Neuron (in vitro differentiated cells): ENCODE measurements at regions not wholly inside any gene's neighbourhood (a gene's known extent, or its start where the extent isn't known, plus 50 kb on each side); places are given as distances from the start of the nearest gene placed in this dataset.
"Not testable (repeated sequence)": the region's sequence is repeated elsewhere in the genome, so short reads cannot be mapped to it uniquely, and the experiment has no call there.

Experiments used
- H2AFZ ChIP-seq: one replicate; pipeline ENCODE4 v1.6.1; 2013; ENCODE audit warnings: low read depth, mild to moderate bottlenecking, inconsistent platforms, low read length, moderate library complexity
- H3K27me3 ChIP-seq: one replicate; pipeline ENCODE4 v1.6.1; 2013; ENCODE audit warnings: low read length; ENCODE audit not compliant: insufficient read depth
- H3K36me3 ChIP-seq: one replicate; pipeline ENCODE4 v1.6.1; 2013; ENCODE audit warnings: low read length; ENCODE audit not compliant: insufficient read depth
- H3K4me1 ChIP-seq: one replicate; pipeline ENCODE4 v1.6.1; 2013; ENCODE audit warnings: low read length; ENCODE audit not compliant: insufficient read depth
- H3K4me3 ChIP-seq: 2 replicates; pipeline ENCODE4 v1.5.1; 2013; ENCODE audit warnings: mild to moderate bottlenecking, low read length, moderate library complexity
- H3K9me3 ChIP-seq: one replicate; pipeline ENCODE4 v1.6.1; 2013; ENCODE audit warnings: low read length

GRCh38 chr2:208671886-208672680 lies 265.5 kb downstream of the PTH2R start:
- Histone ChIP-seq H3K36me3 (no peaks in the 10 kb centered on the region), H3K4me3 (no peak overlapping the region), H3K9me3 (no peaks in the 10 kb centered on the region), H3K4me1 (peaks cover 2% of the 10 kb centered on the region), H3K27me3 (no peaks in the 10 kb centered on the region), H2AFZ (no peak overlapping the region)

GRCh38 chr2:208673631-208674030 lies 267.0 kb downstream of the PTH2R start:
- Histone ChIP-seq H3K27me3 (no peaks in the 10 kb centered on the region), H3K4me1 (peaks cover 2% of the 10 kb centered on the region), H2AFZ (no peak overlapping the region), H3K36me3 (no peaks in the 10 kb centered on the region), H3K9me3 (no peaks in the 10 kb centered on the region), H3K4me3 (no peak overlapping the region)

GRCh38 chr2:208674919-208675318 lies 268.3 kb downstream of the PTH2R start:
- no peak overlapping the region for H2AFZ ChIP-seq
- H3K27me3 ChIP-seq, result no peaks in the 10 kb centered on the region
- H3K4me1 ChIP-seq, result peaks cover 2% of the 10 kb centered on the region
- H3K4me3 ChIP-seq, result no peak overlapping the region
- H3K36me3 ChIP-seq, result no peaks in the 10 kb centered on the region
- no peaks in the 10 kb centered on the region for H3K9me3 ChIP-seq

GRCh38 chr2:208685929-208686328 lies 279.3 kb downstream of the PTH2R start:
- not testable (repeated sequence) for H2AFZ ChIP-seq, H3K4me1 ChIP-seq

GRCh38 chr2:208686665-208687064 lies 280.1 kb downstream of the PTH2R start:
- Histone ChIP-seq H3K9me3 (no peaks in the 10 kb centered on the region), H3K36me3 (no peaks in the 10 kb centered on the region), H3K27me3 (no peaks in the 10 kb centered on the region), H3K4me3 (no peak overlapping the region), H2AFZ (no peak overlapping the region), H3K4me1 (no peaks in the 10 kb centered on the region)

More at GRCh38 chr2:208685929-208686328, 279.3 kb downstream of the PTH2R start:
- not testable (repeated sequence) for H3K9me3 ChIP-seq, H3K4me3 ChIP-seq, H3K36me3 ChIP-seq, H3K27me3 ChIP-seq

- not testable (repeated sequence) for H2AFZ ChIP-seq, H3K9me3 ChIP-seq
These were observed 281.1 kb downstream of the PTH2R start for GRCh38 chr2:208687720-208688119.

GRCh38 chr2:208698114-208698513 lies 291.5 kb downstream of the PTH2R start:
- Histone ChIP-seq H3K36me3 (no peaks in the 10 kb centered on the region), H3K4me3 (no peak overlapping the region), H3K9me3 (no peaks in the 10 kb centered on the region), H3K27me3 (no peaks in the 10 kb centered on the region), H2AFZ (no peak overlapping the region), H3K4me1 (no peaks in the 10 kb centered on the region)

More at GRCh38 chr2:208687720-208688119, 281.1 kb downstream of the PTH2R start:
- not testable (repeated sequence) for H3K4me1 ChIP-seq, H3K36me3 ChIP-seq, H3K27me3 ChIP-seq, H3K4me3 ChIP-seq

GRCh38 chr2:208708486-208708885 lies 301.9 kb downstream of the PTH2R start:
- no peaks in the 10 kb centered on the region for H3K9me3 ChIP-seq
- no peaks in the 10 kb centered on the region for H3K4me1 ChIP-seq
- H3K27me3 ChIP-seq, result peaks cover 3% of the 10 kb centered on the region
- H3K4me3 ChIP-seq, result no peak overlapping the region
- H3K36me3 ChIP-seq, result no peaks in the 10 kb centered on the region
- H2AFZ ChIP-seq, result no peak overlapping the region

- no peaks in the 10 kb centered on the region for H3K27me3 ChIP-seq
- H3K4me1 ChIP-seq, result no peaks in the 10 kb centered on the region
- H2AFZ ChIP-seq, result no peak overlapping the region
These were observed 305.0 kb downstream of the PTH2R start for GRCh38 chr2:208711598-208711997.

GRCh38 chr2:208713066-208713745 lies 306.6 kb downstream of the PTH2R start:
- Histone ChIP-seq H3K9me3 (no peaks in the 10 kb centered on the region), H3K4me1 (no peaks in the 10 kb centered on the region), H3K27me3 (no peaks in the 10 kb centered on the region), H3K4me3 (no peak overlapping the region), H2AFZ (no peak overlapping the region), H3K36me3 (no peaks in the 10 kb centered on the region)

More at GRCh38 chr2:208711598-208711997, 305.0 kb downstream of the PTH2R start:
- H3K9me3 ChIP-seq, result no peaks in the 10 kb centered on the region
- no peak overlapping the region for H3K4me3 ChIP-seq
- no peaks in the 10 kb centered on the region for H3K36me3 ChIP-seq

GRCh38 chr2:208718828-208719227 lies 312.2 kb downstream of the PTH2R start:
- Histone ChIP-seq H3K4me3 (no peak overlapping the region), H2AFZ (no peak overlapping the region), H3K36me3 (no peaks in the 10 kb centered on the region), H3K27me3 (no peaks in the 10 kb centered on the region), H3K4me1 (no peaks in the 10 kb centered on the region), H3K9me3 (no peaks in the 10 kb centered on the region)

- Histone ChIP-seq H3K4me1 (no peaks in the 10 kb centered on the region), H3K36me3 (no peaks in the 10 kb centered on the region), H2AFZ (no peak overlapping the region), H3K4me3 (no peak overlapping the region), H3K27me3 (no peaks in the 10 kb centered on the region), H3K9me3 (no peaks in the 10 kb centered on the region)
These were observed 316.1 kb downstream of the PTH2R start for GRCh38 chr2:208722731-208723130.

- Histone ChIP-seq H3K4me1 (no peaks in the 10 kb centered on the region), H3K36me3 (no peaks in the 10 kb centered on the region), H3K4me3 (no peak overlapping the region), H3K27me3 (no peaks in the 10 kb centered on the region), H2AFZ (no peak overlapping the region), H3K9me3 (no peaks in the 10 kb centered on the region)
These were observed 318.7 kb downstream of the PTH2R start for GRCh38 chr2:208725280-208725679.
